Daoy (cell line): ENCODE measurements at regions not wholly inside any gene's neighbourhood (a gene's known extent, or its start where the extent isn't known, plus 50 kb on each side); places are given as distances from the start of the nearest gene placed in this dataset.
A peak's percentile ranks its signal among the peaks of the same experiment; 100 is the strongest.

Experiments used
- DNase-seq: peaks from one replicate; pipeline ENCODE4 v3.0.0-alpha.2; 2015; ENCODE audit warnings: low read depth

DNA sequence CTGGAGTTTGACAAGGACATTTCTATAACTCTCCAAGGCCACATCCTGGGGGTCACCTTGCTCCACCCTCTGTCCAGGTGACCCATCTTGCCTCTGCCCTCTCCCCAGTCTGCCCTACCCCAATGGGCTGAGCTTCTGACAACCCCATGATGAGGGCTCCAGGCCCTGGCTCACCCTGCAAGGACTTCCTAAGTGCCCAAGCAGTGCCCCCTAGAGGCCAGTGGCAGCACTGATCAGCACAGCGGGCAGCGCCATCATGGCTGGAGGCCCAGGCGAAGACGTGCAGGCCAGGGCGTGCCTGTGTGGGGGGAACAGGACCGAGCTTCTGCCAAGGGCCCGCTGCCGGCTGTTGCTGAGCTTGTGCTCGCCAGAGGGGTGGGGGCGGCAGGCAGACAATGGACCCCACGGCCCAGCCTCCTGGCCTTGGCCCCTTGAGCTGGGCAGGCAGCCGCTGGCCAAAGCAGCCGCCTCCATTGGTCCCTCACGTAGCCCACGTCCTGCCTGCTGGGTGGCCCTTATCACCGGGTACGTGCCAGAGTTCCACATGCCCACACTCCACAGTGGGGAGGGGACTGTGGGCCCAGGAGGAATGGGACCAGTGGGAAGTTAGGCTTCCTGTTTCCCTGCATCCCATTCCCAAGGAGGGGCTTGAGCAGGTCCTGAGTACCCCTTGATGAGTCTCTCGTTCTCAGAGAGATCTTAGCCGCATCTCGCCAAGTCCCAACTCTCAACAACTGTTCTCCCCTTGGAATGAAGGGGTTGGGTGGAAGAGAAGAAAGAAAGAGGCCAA is 64.3 kb downstream of the MRPL14 start:
- peak; percentile 76 for DNase-seq

DNA sequence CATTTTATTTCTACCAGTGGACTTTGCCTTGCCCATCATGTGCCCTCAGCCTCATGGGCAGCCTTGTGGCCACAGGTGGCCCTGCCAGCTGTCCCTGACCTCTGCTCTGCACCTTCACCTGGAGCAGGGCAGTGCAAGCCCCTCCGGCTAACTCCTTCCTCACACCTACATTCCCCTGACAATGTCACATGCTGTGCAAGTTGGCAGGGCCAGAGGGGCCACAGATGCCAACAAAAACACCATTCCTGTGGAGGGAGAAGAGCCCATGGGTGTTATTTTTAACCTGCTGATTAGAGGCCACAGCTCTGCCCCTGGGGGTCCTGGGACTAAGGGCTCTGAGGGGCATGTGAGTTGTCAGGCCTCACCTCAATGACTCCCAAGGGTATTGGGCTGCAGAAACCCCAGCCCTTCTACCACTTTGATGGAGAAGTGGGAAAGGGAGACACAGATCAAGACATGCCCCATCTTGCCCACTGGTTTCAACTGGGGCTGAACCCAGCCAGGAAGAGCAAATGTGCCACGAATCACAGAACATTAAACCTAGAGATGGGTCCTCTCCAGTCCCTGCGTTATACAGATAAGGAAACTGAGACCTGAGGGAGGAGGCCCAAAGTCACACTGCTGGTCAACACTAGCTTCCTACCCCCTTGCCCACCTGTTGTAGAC is 65.0 kb downstream of the MRPL14 start:
- no peak for DNase-seq

DNA sequence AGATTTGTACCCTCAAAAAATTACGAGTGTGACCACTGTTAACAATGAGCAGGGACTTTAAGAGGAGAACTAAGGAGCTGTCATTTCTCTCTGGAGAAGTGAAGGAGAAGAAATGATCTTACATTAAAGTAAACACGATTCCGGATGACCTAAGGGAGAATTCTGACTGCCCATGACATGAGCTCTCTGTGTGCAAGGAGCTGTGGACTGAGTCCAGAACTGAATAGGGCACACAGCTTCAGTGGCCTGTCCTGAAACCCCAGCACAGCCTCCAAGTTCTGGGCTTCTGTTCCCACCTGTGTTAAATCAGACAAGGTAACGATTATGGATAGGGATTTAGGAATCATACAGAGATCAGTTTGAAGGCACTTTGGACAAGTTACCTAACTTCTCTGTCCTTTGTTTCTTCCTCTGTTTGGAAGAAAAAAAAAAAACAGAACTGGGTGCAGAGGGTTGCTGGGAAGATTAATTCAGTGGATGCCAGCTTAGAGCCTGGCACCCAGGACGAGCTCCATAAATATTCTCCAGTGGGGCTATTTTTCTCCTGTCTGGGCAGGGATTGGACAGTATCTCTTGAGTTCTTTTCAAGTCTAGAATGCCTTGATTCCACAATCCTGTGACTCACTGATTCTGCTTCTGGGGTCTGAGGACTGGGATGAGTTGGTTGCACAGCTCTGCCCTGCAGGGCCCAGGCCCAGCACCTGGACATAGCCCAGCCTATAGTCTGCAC is 65.7 kb downstream of the MRPL14 start:
- no peak for DNase-seq

DNA sequence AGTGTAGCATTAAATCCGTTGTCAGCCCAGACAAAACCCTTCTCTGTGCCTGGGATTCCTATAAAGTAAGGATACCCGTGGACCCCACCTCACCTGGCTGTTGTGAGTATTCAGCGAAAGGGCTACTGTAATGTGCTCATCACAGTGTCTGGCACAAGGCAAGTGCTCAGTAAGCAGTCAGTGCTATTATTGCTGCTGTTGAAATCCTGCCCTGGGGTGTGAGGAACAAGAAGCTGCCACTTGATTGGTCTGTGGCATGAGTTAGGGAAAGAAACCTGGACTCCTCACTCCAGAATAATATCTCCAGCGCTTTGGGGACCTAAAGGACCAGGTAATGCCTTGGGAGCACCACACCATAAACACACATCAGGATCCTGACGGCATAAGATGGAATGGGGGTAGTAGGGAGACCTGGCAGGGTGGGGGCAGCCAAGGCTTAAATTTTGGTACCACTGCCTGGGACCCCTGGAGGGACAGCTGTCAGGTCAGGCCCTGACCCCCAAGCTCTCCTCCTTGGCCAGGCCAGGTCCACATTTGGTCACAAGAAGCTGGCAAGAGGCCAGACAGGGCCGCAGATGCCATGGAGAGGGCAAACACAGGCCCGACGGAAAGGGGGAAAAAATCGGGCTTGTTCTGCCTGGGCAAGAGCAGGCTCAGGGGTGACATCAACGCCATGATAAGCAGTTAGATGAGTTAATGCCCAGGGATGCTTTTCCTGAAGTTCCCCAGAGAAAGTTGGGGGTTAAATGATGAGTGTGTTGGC is 66.5 kb downstream of the MRPL14 start:
- no peak for DNase-seq

DNA sequence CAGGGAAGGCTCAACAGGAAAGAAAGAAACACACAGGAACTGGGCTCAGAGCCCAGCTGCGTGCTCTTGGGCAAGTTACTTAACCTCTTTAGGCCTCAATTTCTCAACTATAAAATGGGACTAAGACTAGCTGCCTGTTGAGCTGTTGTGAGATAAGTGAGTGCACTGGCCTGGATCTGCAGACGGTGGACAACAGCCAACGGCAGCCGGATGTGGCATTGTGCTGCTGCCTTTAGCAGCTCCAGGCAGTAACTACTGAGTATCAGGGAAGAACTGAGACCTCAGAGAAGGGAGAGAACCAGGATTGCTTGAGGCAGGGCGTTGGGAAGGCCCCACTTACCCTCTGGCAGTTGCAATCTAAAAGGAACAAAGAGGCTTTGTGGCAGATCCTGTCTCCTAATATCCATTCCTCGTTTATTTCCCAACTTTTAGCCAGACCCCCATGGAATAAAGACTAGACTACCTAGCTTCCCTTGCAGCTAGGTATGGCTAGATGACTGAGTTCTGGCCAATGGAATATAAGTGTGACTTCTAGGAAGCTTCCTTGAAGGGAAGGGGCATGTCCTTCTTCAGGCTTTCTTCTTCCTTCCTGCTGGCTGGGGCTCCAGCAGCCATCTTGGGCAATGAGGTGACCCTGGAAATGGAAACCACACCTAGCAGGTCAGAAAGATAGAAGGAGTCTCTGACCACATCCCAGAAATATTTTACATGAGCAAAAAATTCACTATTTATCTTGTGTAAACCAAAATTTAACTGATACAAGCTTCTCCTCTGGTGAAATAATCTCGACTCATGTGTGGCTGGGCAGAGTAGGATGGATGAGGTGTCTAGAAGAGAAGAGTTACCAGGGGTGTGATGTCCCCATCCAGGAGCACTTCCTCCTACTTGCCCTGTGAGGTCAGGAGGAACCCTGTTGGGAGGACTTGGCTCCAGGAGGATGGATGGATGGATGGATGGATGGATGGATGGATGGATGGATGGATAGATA is 67.6 kb downstream of the MRPL14 start:
- peak; percentile 86 for DNase-seq

DNA sequence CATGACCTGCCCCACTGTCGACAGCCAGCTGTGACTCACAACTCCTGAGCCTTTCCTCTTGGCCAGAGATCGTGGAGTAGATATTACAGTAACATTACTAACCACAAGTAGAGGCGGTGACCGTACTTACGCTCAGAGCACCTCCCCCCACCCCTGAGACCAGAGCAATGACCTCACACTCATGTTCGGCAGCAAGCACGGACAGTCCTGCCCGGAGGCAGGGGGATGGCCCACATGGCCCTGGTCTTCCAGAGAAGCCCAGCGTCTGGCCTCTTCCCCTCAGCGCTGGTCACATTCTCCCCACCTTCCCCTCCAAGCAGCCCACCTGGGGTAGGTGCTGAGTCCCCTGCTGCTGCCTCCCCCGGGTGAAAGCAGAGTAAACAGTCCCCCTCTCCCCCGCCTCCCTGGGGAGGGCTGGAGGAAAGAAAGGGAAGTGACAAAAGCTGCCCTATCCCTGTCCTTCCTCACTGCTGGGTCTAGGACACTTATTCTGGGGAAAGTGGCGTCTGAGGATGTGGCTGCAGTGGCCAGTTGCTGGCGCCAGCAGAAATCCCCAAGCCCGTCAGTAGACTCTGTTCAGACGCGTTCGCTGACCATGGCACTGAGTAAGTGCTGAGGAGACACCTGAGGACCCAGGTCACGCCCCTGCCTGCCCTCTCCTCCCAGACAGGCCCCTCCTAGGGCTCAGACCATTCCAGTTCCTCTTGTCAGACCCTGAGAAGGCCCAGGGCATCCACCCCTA is 68.5 kb downstream of the MRPL14 start:
- peak; percentile 99 for DNase-seq

DNA sequence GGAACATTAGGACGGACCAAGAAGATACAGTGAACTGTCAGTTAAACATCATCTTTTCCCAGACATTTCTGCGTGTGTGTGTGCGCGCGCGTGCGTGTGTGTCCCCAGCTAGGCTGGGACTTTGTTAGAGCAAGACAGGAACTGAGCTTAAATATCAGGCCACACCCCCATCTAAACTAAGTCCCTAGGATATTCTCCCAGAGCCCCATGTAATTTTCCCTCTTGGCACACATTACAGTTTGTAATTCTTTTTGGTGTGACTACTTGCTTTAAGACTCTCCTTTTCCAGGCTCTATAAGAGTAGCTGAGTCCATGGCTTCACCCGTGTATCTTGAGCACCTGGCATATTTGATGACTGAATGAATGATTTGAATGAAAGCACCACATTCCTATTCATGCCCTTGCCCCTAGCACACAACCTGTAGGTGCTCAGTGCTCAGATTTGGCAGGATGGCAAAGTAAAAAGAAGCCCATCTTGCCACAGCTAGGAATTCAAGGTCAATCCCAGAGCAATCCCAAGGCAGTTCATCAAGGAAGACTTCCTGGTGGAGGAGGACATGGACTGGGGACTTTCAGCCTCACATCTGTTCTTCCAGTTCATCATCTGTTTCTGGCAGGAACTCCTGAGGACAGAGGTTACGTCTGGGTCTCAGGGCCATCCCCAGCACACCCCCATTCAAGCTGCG is 69.2 kb downstream of the MRPL14 start:
- DNase-seq = no peak

DNA sequence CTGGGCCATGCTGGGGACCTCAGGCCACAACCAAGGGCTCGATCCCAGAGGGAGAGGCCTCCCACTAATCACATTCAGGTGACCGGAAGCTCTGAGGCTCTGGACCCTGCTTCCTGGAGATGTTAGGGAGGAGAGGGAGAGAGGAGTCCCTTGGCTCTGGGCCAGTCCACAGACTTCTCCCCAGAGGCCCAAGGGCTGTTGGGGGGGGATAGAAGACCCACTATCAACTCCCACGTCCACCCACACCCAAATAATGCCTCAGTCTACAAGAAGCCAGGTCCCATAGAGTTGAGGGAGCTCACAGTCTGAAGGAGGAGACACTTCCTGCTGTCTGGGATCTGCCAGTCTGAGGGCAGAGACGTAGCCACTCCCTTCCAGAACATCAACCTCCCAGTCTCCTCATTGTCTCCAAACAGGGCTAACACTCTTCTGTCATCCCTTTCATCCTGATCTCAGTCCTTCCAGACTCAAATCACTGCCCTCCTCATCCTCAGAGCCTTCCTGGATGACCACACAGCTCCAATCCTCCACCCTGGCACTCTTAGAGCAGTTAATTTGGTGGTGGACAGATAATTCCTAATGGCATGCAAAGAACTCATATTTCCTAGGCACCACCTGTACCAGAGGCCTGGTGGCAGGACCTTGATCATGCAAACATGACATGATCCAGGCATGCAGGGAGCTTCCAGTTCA is 69.9 kb downstream of the MRPL14 start:
- peak; percentile 59 for DNase-seq

DNA sequence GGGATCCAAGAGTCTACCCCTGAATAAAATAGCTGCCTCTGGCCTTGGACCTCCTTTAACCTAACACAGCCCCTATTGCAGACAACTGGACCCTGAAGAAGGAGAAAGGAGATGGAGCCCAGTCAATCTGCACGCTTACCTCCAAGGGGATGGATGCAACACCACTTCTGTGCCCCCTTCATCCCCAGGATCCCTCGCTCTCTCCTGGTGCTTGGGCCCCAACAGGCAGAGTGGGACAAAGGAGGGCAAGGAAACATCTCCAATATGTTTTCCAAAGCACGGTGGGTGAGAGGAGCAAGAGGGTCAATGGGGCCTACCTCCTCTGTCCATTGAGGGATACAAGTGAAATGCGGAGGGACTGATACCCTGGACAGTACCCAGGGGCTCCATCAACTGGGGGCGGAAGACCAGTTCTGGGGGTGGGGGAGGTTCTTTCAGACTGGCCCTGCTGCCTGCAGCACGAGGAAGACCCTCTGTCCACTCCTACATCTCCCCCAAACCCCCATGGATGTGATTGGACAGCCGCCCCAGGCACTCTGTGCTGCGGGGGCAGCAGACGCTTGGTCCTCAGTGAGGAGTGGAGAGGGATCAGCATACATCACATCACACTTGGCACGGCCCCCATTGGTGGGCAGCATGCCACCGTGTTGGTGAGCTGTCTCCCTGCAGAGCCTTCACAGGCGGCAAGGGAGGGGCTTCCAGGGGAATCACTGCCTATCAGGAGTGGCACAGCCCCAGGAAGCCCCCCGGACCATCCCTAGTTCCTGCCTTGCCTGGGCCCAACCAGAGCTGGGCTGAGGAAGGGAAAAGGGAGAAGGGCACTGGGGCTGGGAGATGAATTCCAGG is 70.6 kb downstream of the MRPL14 start:
- peak; percentile 98 for DNase-seq

DNA sequence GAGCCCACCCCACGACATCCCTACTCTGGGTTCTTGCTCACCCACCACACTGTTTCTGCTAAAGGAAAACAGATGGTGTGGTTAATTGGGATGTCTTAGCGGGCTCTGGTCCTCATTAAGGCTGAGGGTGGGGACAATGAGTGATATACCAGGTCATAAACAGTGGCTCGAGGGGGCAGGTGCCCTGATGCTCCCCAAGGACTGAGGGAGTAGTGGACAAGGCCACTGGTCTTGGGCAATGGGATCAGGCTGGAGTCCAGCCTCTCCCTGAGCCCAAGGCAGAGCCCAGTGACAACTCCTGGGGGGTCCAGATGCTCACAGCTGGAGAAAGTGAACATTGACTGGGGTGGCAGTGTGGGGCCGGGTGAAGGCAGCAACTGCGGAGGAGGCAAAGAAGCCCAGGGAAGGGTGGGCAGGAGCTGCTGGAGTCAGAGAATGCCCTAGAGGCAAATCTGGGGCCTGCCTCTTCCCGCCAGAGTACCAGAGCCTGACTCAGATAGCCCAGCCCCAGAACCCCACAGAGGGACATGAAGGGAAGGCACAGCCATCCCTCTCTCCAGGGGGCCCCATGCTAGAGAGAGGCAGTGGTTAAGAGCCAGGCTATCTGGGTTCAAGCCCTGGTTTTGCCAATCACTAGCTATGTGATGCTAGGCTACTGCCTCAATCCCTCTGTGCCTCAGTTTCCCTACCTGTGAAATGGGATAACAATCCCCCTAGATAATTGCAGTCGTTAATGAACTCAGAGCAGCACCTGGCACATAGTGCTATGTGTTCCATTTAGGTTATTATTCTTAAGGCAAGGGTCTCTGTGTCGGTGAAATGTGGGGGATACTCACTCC is 72.3 kb downstream of the MRPL14 start:
- DNase-seq = peak; percentile 97

DNA sequence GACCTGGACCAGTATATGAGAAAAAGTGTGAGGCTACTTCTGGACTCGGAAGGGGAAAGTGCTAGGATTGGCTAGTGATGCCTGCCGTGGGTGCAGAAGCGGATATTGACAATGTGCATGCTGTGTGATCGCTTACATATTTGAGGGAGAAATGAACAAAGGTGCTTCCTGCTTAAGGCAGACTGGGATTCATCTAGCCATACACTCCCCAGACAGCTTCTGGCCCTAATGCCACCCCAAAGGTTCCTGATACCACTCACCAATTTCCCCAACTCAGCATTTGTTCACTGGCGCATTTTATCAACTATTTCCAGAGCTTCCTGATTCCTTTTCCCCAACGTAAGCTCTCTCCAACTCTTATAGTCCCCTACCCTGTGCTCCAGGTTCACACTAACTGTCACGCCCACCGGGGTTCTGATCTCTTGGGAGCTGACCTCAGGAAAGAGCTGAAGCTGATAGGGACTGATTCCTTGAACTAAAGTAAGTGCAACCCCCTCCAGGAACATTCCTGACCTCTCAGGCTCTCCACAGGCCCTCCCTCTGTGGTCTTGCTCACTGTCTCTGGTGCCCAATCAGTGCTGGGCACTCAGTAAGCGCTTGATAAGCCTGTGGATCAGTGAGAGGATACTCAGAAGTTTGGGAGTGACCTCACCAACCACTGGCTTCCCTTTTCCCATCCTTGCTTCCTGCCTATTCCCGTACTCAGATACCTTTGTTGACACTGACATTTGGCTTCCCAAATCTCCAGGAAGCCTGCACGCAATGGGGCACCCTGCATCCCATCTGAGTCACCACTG is 73.3 kb downstream of the MRPL14 start:
- peak; percentile 98 for DNase-seq

DNA sequence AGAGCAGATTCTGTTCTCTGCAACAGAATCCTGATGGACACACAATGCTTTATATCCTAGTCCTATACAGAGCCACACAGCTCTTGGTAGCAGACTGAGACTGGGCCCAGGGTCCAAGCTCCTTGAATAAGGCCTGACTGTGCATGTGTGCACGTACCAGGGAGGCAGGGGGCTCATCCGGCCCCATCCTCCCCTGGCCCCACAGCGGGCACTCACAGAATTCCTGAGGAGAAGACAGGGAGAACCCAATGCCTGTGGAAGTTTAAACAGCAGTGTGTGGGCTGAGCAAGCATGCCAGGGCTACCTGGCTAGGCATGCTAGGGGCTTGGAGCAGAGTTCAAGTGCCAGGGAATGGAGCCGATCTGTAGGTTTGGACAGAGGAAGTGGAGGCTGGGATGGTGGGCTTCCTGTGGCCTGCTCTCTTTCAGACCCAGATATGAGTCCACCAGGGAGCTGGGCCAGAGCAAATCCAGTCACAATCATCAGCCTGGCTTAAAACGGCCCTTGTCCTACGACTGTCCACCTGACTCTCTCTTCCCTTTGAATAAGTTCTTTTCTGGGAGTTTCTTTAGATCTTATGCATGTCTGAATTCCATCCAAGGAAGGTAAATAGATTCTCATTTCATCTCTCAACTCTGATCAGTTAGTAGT is 74.0 kb downstream of the MRPL14 start:
- no peak for DNase-seq

DNA sequence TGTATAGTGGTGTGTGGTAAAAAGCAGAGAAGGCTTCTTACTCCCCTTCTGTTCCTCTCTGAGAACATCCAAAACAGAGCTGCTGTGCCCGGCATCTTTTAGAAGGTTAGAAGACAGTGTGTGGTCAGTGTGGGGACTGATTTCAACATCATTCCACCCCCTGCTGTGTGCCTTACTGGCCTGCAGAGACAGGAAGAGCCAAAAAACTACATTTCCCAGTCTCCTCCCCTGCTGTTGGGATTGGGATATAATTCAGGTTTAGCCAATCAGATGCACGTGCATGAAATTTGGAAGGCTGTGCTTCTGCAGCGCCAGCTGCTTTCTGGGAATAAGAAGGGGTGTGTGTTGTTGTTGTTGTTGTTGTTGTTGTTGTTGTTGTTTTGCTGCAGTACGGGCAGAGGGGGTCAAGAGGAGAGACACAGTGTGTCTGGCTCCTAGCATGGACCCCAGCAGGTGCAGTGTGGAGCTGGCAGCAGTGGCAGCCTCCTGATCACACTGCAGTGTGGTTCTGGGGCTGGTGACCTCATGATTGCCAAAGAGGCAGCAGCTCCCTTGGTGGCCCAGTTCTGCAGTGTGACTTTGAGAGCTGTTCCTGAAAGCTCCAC is 74.7 kb downstream of the MRPL14 start:
- DNase-seq = peak; percentile 80

DNA sequence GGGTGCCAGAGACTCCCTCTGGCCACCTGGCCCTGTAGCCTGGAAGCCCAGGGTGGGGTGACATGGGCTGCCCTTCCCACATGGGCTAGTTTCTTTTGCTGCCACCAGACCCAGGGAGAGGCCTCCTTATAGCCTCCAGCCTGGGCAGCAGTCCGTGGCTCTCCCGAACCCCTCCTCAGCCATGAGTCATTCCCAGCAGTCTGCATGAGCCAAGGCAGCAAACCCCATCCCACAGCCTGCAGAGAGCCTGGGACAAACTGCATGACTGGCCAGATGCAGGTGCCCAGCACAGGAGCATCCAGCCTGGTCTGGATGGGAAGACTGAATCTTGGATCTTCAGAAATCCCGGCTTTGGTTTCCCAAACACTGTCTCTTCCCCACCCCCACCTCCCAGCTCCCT is 75.7 kb downstream of the MRPL14 start:
- DNase-seq = peak; percentile 93

DNA sequence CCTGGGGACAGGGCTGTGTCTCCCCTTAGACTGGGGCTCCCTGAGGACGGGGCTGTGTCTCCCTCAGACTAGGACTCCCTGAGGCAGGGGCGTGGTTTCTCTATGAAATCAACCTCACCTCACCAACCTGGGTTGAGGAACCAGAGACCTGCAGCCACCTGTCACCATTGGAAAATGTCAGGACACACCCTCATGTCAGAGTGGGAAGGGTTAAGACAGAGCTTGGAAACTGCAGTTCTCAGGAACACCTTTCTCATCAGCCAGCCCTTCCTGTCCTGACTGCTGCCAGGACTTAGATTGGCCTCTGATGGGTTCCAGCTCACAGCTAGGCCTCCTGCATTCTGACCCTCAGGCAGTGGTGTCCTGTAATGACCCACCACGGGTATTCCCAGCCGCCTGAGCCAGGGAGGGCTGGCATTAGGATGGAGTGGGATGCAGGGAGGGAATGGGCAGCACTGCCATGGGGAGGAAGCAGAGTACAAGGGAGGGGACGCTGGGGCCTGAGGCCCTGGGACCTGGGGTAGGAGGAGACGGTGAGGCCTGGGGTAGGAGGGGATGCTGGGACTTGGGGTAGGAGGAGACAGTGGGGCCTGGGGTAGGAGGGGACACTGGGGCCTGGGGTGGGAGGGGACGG is 76.3 kb downstream of the MRPL14 start:
- DNase-seq = peak; percentile 68
